AG10803 (cell line): ENCODE measurements at regions not wholly inside any gene's neighbourhood (a gene's known extent, or its start where the extent isn't known, plus 50 kb on each side); places are given as distances from the start of the nearest gene placed in this dataset.

Experiments used
- DNase-seq: peaks from one replicate; pipeline ENCODE4 v3.0.0; 2010; ENCODE audit warnings: low read depth
- H3K4me3 ChIP-seq: 2 replicates; pipeline ENCODE4 v1.5.1; 2011; ENCODE audit warnings: mild to moderate bottlenecking, low read length, control low read depth
- CTCF ChIP-seq: conservative IDR thresholded peaks from 2 replicates; pipeline ENCODE4 v1.5.1; 2011; ENCODE audit warnings: mild to moderate bottlenecking, low read length, control low read depth, inconsistent platforms

- no peak for TF ChIP-seq CTCF
- no peak for DNase-seq
- H3K4me3 ChIP-seq: no peak overlapping the region
These were observed 292.1 kb upstream of the ATP2B1 start for GRCh38 chr12:90000721-90001120.

GRCh38 chr12:89999699-90000505, 291.3 kb upstream of the ATP2B1 start:
- TF ChIP-seq CTCF: no peak; the same call in 1 of the 2 replicates
- H3K4me3 ChIP-seq: no peak overlapping the region
- DNase-seq: peak; percentile 84

GRCh38 chr12:89995870-89996269, 287.2 kb upstream of the ATP2B1 start:
- TF ChIP-seq CTCF: no peak
- H3K4me3 ChIP-seq: no peak overlapping the region
- DNase-seq: peak; percentile 46

- DNase-seq: peak; percentile 48
- no peak for TF ChIP-seq CTCF
- no peak overlapping the region for H3K4me3 ChIP-seq
These were observed 286.3 kb upstream of the ATP2B1 start for GRCh38 chr12:89994911-89995310.

GRCh38 chr12:89993632-89994031, 285.0 kb upstream of the ATP2B1 start:
- DNase-seq: no peak
- H3K4me3 ChIP-seq: no peak overlapping the region
- no peak for TF ChIP-seq CTCF

- TF ChIP-seq CTCF: no peak
- DNase-seq: no peak
- H3K4me3 ChIP-seq: no peak overlapping the region
These were observed 284.2 kb upstream of the ATP2B1 start for GRCh38 chr12:89992668-89993451.
